HG03095 (cell line): ENCODE measurements at regions not wholly inside any gene's neighbourhood (a gene's known extent, or its start where the extent isn't known, plus 50 kb on each side); places are given as distances from the start of the nearest gene placed in this dataset.
"Not testable (repeated sequence)": the region's sequence is repeated elsewhere in the genome, so short reads cannot be mapped to it uniquely, and the experiment has no call there.

Experiments
- ATAC-seq: cut with Tn5 transposase; IDR thresholded peaks from one replicate; pipeline ENCODE4 v1.9.1; 2021; ENCODE audit warnings: moderate library complexity; ENCODE audit not compliant: unreplicated experiment

- ATAC-seq: no peak
Observed at GRCh38 chr2:16738361-16739225, 73.0 kb upstream of the CYRIA start.

- ATAC-seq: no peak
Observed at GRCh38 chr2:16737812-16738211, 72.2 kb upstream of the CYRIA start.

GRCh38 chr2:16736633-16737032 lies 71.0 kb upstream of the CYRIA start:
- no peak for ATAC-seq

- no peak for ATAC-seq
Observed at GRCh38 chr2:16729335-16729734, 63.7 kb upstream of the CYRIA start.

GRCh38 chr2:16728351-16729136 lies 62.9 kb upstream of the CYRIA start:
- ATAC-seq: peak; percentile 79

- not testable (repeated sequence) for ATAC-seq
Observed at GRCh38 chr2:16727849-16728248, 62.2 kb upstream of the CYRIA start.

- ATAC-seq: no peak
Observed at GRCh38 chr2:16727256-16727655, 61.6 kb upstream of the CYRIA start.

- no peak for ATAC-seq
Observed at GRCh38 chr2:16726577-16726976, 60.9 kb upstream of the CYRIA start.

GRCh38 chr2:16726147-16726546 lies 60.5 kb upstream of the CYRIA start:
- no peak for ATAC-seq

- no peak for ATAC-seq
Observed at GRCh38 chr2:16725549-16725948, 59.9 kb upstream of the CYRIA start.

GRCh38 chr2:16722677-16723076 lies 57.0 kb upstream of the CYRIA start:
- no peak for ATAC-seq

- ATAC-seq: no peak
Observed at GRCh38 chr2:16722126-16722525, 56.5 kb upstream of the CYRIA start.

GRCh38 chr2:16721529-16721928 lies 55.9 kb upstream of the CYRIA start:
- ATAC-seq: not testable (repeated sequence)

GRCh38 chr2:16720737-16721136 lies 55.1 kb upstream of the CYRIA start:
- ATAC-seq: not testable (repeated sequence)

- ATAC-seq: no peak
Observed at GRCh38 chr2:16719485-16719808, 53.8 kb upstream of the CYRIA start.

- no peak for ATAC-seq
Observed at GRCh38 chr2:16718576-16719484, 53.2 kb upstream of the CYRIA start.

GRCh38 chr2:16717477-16717876 lies 51.8 kb upstream of the CYRIA start:
- ATAC-seq: no peak

- no peak for ATAC-seq
Observed at GRCh38 chr2:16716944-16717343, 51.3 kb upstream of the CYRIA start.

- ATAC-seq: no peak
Observed at GRCh38 chr2:16716024-16716423, 50.4 kb upstream of the CYRIA start.
